ENCODE measurements at regions not wholly inside any gene's neighbourhood (a gene's known extent, or its start where the extent isn't known, plus 50 kb on each side); places are given as distances from the start of the nearest gene placed in this dataset.

DNA sequence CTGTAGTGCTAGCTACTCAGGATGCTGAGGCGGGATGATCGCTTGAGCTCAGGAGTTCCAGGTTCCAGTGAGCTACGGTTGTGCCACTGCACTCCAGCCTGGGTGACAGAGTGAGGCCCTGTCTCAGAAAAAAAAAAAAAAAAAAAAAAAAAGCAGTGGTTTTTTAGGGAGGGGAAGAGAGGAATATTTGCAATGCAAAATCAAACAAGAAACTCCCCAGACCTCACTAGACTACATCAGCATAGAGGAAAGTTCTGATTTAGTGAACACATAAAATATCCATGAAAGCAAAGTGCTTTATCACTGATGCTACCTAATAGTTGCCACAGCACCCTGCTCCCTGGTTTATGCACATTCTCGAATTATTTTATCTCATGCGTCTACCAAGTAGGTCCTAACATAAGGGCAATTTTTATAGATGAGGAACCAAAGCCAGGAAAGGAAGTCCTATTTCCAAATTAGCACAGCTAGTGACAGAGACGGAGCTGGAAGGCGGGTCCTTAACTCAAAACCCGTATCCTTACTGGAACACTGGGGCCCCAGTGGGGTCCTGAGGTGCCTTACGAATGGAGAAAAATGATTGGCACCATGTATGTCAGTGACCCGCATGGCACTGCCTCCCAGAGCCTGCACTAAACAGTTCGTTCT, 50.7 kb upstream of the GPR157 start:
- peaks cover 0 to 40% (median 19%) of the 10 kb centered on the region in 4 donors for H3K4me1 ChIP-seq
- no peak overlapping the region for H3K27ac ChIP-seq
- H3K27me3 ChIP-seq, result no peaks in the 10 kb centered on the region
- peaks cover 0 to 14% (median 0%) of the 10 kb centered on the region in 3 donors for H3K36me3 ChIP-seq
- H3K4me3 ChIP-seq, result no peak overlapping the region
- no peaks in the 10 kb centered on the region for H3K9me3 ChIP-seq
- no peak for DNase-seq
- intact Hi-C loops (cut with DNase I; ENCODE audit: low total_unique reads), result no loop called here
- no peak for TF ChIP-seq CTCF (IDR thresholded peaks at IDR 0.05)

GRCh38 chr1:9180111-9180819, 51.4 kb upstream of the GPR157 start:
- intact Hi-C loops (cut with DNase I; ENCODE audit: low total_unique reads), result no loop called here
- peaks cover 0 to 40% (median 19%) of the 10 kb centered on the region in 4 donors for H3K4me1 ChIP-seq
- DNase-seq, result no peak

DNA sequence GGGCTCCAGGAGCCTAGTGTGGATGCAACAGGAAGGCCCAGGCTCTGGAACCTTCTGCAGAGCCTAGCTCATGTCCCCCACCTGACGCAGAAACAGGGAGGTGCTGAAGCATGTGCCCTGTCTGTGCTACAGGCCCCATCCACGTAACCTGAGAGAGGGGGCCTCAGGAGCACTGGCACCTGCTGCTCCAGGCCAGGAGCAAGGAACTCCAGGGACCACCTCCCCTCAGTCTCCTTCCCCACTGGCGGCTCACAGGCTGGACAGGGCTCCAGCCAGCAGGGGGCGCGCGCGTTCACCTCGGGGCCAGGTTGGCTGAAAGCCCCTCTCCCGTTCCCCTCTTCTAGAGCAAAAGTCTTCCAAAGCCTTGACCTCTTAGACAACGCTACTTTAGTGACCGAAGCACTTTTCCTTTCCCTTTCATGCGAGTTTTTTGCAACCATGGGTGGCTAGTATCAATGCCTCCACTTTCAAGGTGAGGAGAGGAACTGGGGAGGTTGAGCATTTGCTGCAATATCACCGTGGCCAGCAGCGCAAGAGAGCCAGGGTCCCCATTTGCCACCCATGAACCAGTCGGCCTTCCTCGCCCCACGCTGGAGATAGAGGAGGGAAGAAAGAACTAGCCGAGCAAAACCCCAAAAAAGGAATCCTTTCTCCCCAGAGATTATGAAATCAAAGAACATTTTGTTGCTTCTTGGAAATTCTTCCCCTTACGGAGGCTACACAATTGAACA, 52.4 kb upstream of the GPR157 start:
- peak; percentile 89 to 98 for TF ChIP-seq CTCF (IDR thresholded peaks at IDR 0.05)
- Histone ChIP-seq H3K27me3 (no peaks in the 10 kb centered on the region), H3K27ac (peak overlapping the region; percentile 72 to 77), H3K36me3 (peaks cover 0 to 9% (median 0%) of the 10 kb centered on the region in 3 donors), H3K4me3 (peak overlapping the region; percentile 75 to 85), H3K9me3 (no peaks in the 10 kb centered on the region), H3K4me1 (peaks cover 0 to 40% (median 19%) of the 10 kb centered on the region in 4 donors)
- intact Hi-C loops (cut with DNase I; ENCODE audit: low total_unique reads), result no loop called here
- DNase-seq, result peak; percentile 52 to 76

More at GRCh38 chr1:9180111-9180819, 51.4 kb upstream of the GPR157 start:
- Histone ChIP-seq H3K36me3 (peaks cover 0 to 9% (median 0%) of the 10 kb centered on the region in 3 donors), H3K27me3 (no peaks in the 10 kb centered on the region), H3K9me3 (no peaks in the 10 kb centered on the region), H3K27ac (peak overlapping the region in 1 of 2 donors; percentile 26), H3K4me3 (peak overlapping the region in 1 of 2 donors; percentile 85)
- TF ChIP-seq CTCF (IDR thresholded peaks at IDR 0.05), result no peak

- no peak for DNase-seq
- H3K27me3 ChIP-seq, result no peaks in the 10 kb centered on the region
- H3K4me1 ChIP-seq, result peaks cover 0 to 40% (median 19%) of the 10 kb centered on the region in 4 donors
- H3K36me3 ChIP-seq, result peaks cover 0 to 9% (median 0%) of the 10 kb centered on the region in 3 donors
- H3K4me3 ChIP-seq, result peak overlapping the region; percentile 75 to 85
- intact Hi-C loops (cut with DNase I; ENCODE audit: low total_unique reads), result no loop called here
- TF ChIP-seq CTCF (IDR thresholded peaks at IDR 0.05), result peak in 1 of 2 experiments; percentile 21
- peak overlapping the region; percentile 72 to 77 for H3K27ac ChIP-seq
- H3K9me3 ChIP-seq, result no peaks in the 10 kb centered on the region
Measured at GRCh38 chr1:9181990-9182783, 52.4 kb upstream of the H6PD start.

- Histone ChIP-seq H3K27ac (peak overlapping the region; percentile 72 to 77), H3K4me3 (peak overlapping the region; percentile 75 to 85), H3K27me3 (no peaks in the 10 kb centered on the region), H3K4me1 (peaks cover 0 to 40% (median 19%) of the 10 kb centered on the region in 4 donors), H3K36me3 (peaks cover 0 to 9% (median 0%) of the 10 kb centered on the region in 3 donors), H3K9me3 (no peaks in the 10 kb centered on the region)
- no peak for DNase-seq
- intact Hi-C loops (cut with DNase I; ENCODE audit: low total_unique reads), result no loop called here
- no peak for TF ChIP-seq CTCF (IDR thresholded peaks at IDR 0.05)
Measured at GRCh38 chr1:9182784-9183257, 51.8 kb upstream of the H6PD start.

Measured in tibial artery (tissue), 4 donors.